CD4-positive, alpha-beta T cell treated with Interferon gamma for 1 hour (primary cell): ENCODE measurements at regions not wholly inside any gene's neighbourhood (a gene's known extent, or its start where the extent isn't known, plus 50 kb on each side); places are given as distances from the start of the nearest gene placed in this dataset.
"Not testable (repeated sequence)": the region's sequence is repeated elsewhere in the genome, so short reads cannot be mapped to it uniquely, and the experiment has no call there.

Source experiments
- DNase-seq: peaks from one replicate; pipeline ENCODE4 v3.0.0-alpha.2; 2020

- DNase-seq, result no peak
Measured at GRCh38 chr1:29949676-29950075, 713.4 kb downstream of the PTPRU start.

GRCh38 chr1:29948581-29948980 is 712.3 kb downstream of the PTPRU start:
- DNase-seq, result no peak

GRCh38 chr1:29946057-29946456 is 709.7 kb downstream of the PTPRU start:
- no peak for DNase-seq

GRCh38 chr1:29945426-29945825 is 709.1 kb downstream of the PTPRU start:
- no peak for DNase-seq

- DNase-seq, result no peak
Measured at GRCh38 chr1:29944253-29944905, 708.1 kb downstream of the PTPRU start.

GRCh38 chr1:29943034-29943433 is 706.7 kb downstream of the PTPRU start:
- DNase-seq, result no peak

- DNase-seq, result no peak
Measured at GRCh38 chr1:29939079-29939478, 702.8 kb downstream of the PTPRU start.

- no peak for DNase-seq
Measured at GRCh38 chr1:29937356-29937755, 701.0 kb downstream of the PTPRU start.

- DNase-seq, result no peak
Measured at GRCh38 chr1:29936031-29936544, 699.8 kb downstream of the PTPRU start.

- no peak for DNase-seq
Measured at GRCh38 chr1:29934255-29934772, 698.0 kb downstream of the PTPRU start.

GRCh38 chr1:29933067-29933466 is 696.7 kb downstream of the PTPRU start:
- no peak for DNase-seq

- DNase-seq, result no peak
Measured at GRCh38 chr1:29932626-29933025, 696.3 kb downstream of the PTPRU start.

- no peak for DNase-seq
Measured at GRCh38 chr1:29931477-29932175, 695.3 kb downstream of the PTPRU start.

- no peak for DNase-seq
Measured at GRCh38 chr1:29925058-29925457, 688.7 kb downstream of the PTPRU start.

- DNase-seq, result no peak
Measured at GRCh38 chr1:29924017-29924431, 687.7 kb downstream of the PTPRU start.

- DNase-seq, result no peak
Measured at GRCh38 chr1:29921741-29922140, 685.4 kb downstream of the PTPRU start.

- no peak for DNase-seq
Measured at GRCh38 chr1:29920784-29921183, 684.5 kb downstream of the PTPRU start.

GRCh38 chr1:29920316-29920715 is 684.0 kb downstream of the PTPRU start:
- DNase-seq, result no peak

GRCh38 chr1:29919041-29919440 is 682.7 kb downstream of the PTPRU start:
- not testable (repeated sequence) for DNase-seq

GRCh38 chr1:29916656-29917369 is 680.5 kb downstream of the PTPRU start:
- DNase-seq, result no peak

- no peak for DNase-seq
Measured at GRCh38 chr1:29914936-29915335, 678.6 kb downstream of the PTPRU start.

- DNase-seq, result no peak
Measured at GRCh38 chr1:29912425-29912824, 676.1 kb downstream of the PTPRU start.

GRCh38 chr1:29909962-29910361 is 673.6 kb downstream of the PTPRU start:
- no peak for DNase-seq

GRCh38 chr1:29907596-29907995 is 671.3 kb downstream of the PTPRU start:
- DNase-seq, result no peak
